D721Med (cell line): ENCODE measurements at regions not wholly inside any gene's neighbourhood (a gene's known extent, or its start where the extent isn't known, plus 50 kb on each side); places are given as distances from the start of the nearest gene placed in this dataset.

Experiments
- DNase-seq: peaks from one replicate; pipeline ENCODE4 v3.0.0; 2011; ENCODE audit warnings: low spot score; ENCODE audit not compliant: insufficient read length
- FAIRE-seq: peaks from 2 replicates; lab custom pipeline; 2011; peaks lifted over from hg19 to GRCh38; lab: Jason Lieb, UNC
- CTCF ChIP-seq: IDR thresholded peaks from 2 replicates; pipeline ENCODE4 v1.5.1; 2012; ENCODE audit warnings: mild to moderate bottlenecking, control low read depth; ENCODE audit not compliant: insufficient read depth; ENCODE audit errors: missing control alignments

- FAIRE-seq = no peak
- DNase-seq = no peak
- peak; percentile 35 for TF ChIP-seq CTCF
Measured at GRCh38 chr17:28247671-28248555, 71.1 kb upstream of the TMEM97 start.

- no peak for FAIRE-seq
- no peak for TF ChIP-seq CTCF
Measured at GRCh38 chr17:28249706-28250105, 69.3 kb upstream of the TMEM97 start.

GRCh38 chr17:28252436-28252835 lies 66.6 kb upstream of the TMEM97 start:
- no peak for DNase-seq
- FAIRE-seq = no peak
- TF ChIP-seq CTCF = no peak

More at GRCh38 chr17:28249706-28250105, 69.3 kb upstream of the TMEM97 start:
- no peak for DNase-seq

- FAIRE-seq = no peak
- no peak for TF ChIP-seq CTCF
- no peak for DNase-seq
Measured at GRCh38 chr17:28253663-28254062, 65.3 kb upstream of the TMEM97 start.

- no peak for FAIRE-seq
- DNase-seq = no peak
- no peak for TF ChIP-seq CTCF
Measured at GRCh38 chr17:28255616-28256015, 63.4 kb upstream of the TMEM97 start.

- no peak for FAIRE-seq
- no peak for TF ChIP-seq CTCF
- DNase-seq = no peak
Measured at GRCh38 chr17:28256370-28256769, 62.6 kb upstream of the TMEM97 start.

- DNase-seq = no peak
- no peak for TF ChIP-seq CTCF
- FAIRE-seq = no peak
Measured at GRCh38 chr17:28256881-28257280, 62.1 kb upstream of the TMEM97 start.
